Upper lobe of right lung (tissue), 1 donor: ENCODE measurements at regions not wholly inside any gene's neighbourhood (a gene's known extent, or its start where the extent isn't known, plus 50 kb on each side); places are given as distances from the start of the nearest gene placed in this dataset.
"Not testable (repeated sequence)": the region's sequence is repeated elsewhere in the genome, so short reads cannot be mapped to it uniquely, and the experiment has no call there.

Experiments
- ATAC-seq: fragments of 200-7000 bp; cut with Tn5 transposase; one replicate; pipeline ENCODE4 v1.9.1; 2020; ENCODE audit warnings: mild to moderate bottlenecking, moderate library complexity
- DNase-seq: peaks from one replicate; pipeline ENCODE4 v3.0.0-alpha.2; 2020
- H3K27ac ChIP-seq: fragments of 200-600 bp; one replicate; pipeline ENCODE4 v1.8.0; 2022
- H3K27me3 ChIP-seq: fragments of 200-600 bp; one replicate; pipeline ENCODE4 v1.8.0; 2022; ENCODE audit warnings: mild to moderate bottlenecking
- H3K36me3 ChIP-seq: fragments of 200-600 bp; one replicate; pipeline ENCODE4 v1.8.0; 2022
- H3K4me1 ChIP-seq: fragments of 200-600 bp; one replicate; pipeline ENCODE4 v1.8.0; 2022
- H3K4me3 ChIP-seq: fragments of 200-600 bp; one replicate; pipeline ENCODE4 v1.8.0; 2022; ENCODE audit warnings: mild to moderate bottlenecking
- H3K9me3 ChIP-seq: fragments of 200-600 bp; one replicate; pipeline ENCODE4 v1.8.0; 2022
- intact Hi-C: fragments of 100-400 bp; cut with DNase I; formaldehyde crosslinking; loops from one replicate; pipeline ENCODE4 v1.11.0; 2022
- TF ChIP-seq, protein P1 (sequence below): fragments of 200-600 bp; IDR thresholded peaks from one replicate; pipeline ENCODE4 v1.8.0; 2022; ENCODE audit warnings: antibody characterized with exemption
- donor health status: DM: no; HTN: yes; CAD: no; lungs with severe emphysema.

GRCh38 chr5:126023994-126024441 lies 399.2 kb upstream of the GRAMD2B start:
- Histone ChIP-seq H3K27me3 (no peaks in the 10 kb centered on the region), H3K4me3 (no peak overlapping the region), H3K9me3 (peaks cover 9% of the 10 kb centered on the region), H3K36me3 (no peaks in the 10 kb centered on the region), H3K4me1 (no peaks in the 10 kb centered on the region), H3K27ac (no peak overlapping the region)
- intact Hi-C loops: no loop called here
- ATAC-seq (no peak), DNase-seq (no peak)
- TF ChIP-seq, protein P1, sequence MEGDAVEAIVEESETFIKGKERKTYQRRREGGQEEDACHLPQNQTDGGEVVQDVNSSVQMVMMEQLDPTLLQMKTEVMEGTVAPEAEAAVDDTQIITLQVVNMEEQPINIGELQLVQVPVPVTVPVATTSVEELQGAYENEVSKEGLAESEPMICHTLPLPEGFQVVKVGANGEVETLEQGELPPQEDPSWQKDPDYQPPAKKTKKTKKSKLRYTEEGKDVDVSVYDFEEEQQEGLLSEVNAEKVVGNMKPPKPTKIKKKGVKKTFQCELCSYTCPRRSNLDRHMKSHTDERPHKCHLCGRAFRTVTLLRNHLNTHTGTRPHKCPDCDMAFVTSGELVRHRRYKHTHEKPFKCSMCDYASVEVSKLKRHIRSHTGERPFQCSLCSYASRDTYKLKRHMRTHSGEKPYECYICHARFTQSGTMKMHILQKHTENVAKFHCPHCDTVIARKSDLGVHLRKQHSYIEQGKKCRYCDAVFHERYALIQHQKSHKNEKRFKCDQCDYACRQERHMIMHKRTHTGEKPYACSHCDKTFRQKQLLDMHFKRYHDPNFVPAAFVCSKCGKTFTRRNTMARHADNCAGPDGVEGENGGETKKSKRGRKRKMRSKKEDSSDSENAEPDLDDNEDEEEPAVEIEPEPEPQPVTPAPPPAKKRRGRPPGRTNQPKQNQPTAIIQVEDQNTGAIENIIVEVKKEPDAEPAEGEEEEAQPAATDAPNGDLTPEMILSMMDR: no peak

GRCh38 chr5:126027149-126027548 lies 396.1 kb upstream of the GRAMD2B start:
- intact Hi-C loops: no loop called here
- H3K4me1 ChIP-seq: no peaks in the 10 kb centered on the region
- DNase-seq (no peak), ATAC-seq (peak; percentile 41)
- H3K27ac ChIP-seq: no peak overlapping the region
- TF ChIP-seq, protein P1: no peak
- H3K27me3 ChIP-seq: no peaks in the 10 kb centered on the region
- H3K9me3 ChIP-seq: peaks cover 18% of the 10 kb centered on the region
- H3K4me3 ChIP-seq: no peak overlapping the region
- H3K36me3 ChIP-seq: no peaks in the 10 kb centered on the region

DNA sequence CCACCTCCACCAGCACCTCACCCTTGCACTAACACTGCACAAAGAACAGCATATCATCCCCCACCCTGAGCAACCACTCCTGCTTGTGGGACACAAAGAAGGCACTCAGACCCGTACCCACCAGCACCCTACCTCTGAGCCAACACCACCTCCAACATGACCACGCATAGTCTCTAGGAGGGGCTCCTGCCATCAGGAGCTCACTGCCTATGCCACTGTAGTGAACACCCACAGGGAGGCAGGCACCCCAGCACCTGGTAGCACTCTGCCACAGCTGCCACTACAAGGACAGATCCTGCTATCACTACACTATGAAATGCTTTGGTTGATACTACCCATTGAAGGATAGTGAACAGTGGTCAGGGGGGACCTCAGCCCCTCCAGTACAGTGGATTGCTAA lies 395.6 kb upstream of the GRAMD2B start:
- peak; percentile 43 for ATAC-seq
- Histone ChIP-seq H3K4me1 (no peaks in the 10 kb centered on the region), H3K27me3 (no peaks in the 10 kb centered on the region), H3K27ac (no peak overlapping the region), H3K4me3 (no peak overlapping the region), H3K36me3 (no peaks in the 10 kb centered on the region), H3K9me3 (peaks cover 18% of the 10 kb centered on the region)
- intact Hi-C loops: no loop called here
- DNase-seq: no peak
- TF ChIP-seq, protein P1: no peak

- no peak overlapping the region for H3K27ac ChIP-seq
- TF ChIP-seq, protein P1: no peak
Observed at GRCh38 chr5:126028336-126028735, 394.9 kb upstream of the GRAMD2B start.

GRCh38 chr5:126029282-126029681 lies 393.9 kb upstream of the GRAMD2B start:
- DNase-seq, H3K27me3 ChIP-seq, H3K4me3 ChIP-seq, intact Hi-C loops, H3K36me3 ChIP-seq, H3K27ac ChIP-seq, H3K4me1 ChIP-seq, ATAC-seq: not testable (repeated sequence)
- H3K9me3 ChIP-seq: peaks cover 18% of the 10 kb centered on the region

More at GRCh38 chr5:126028336-126028735, 394.9 kb upstream of the GRAMD2B start:
- intact Hi-C loops: no loop called here
- Histone ChIP-seq H3K27me3 (no peaks in the 10 kb centered on the region), H3K4me1 (no peaks in the 10 kb centered on the region), H3K36me3 (no peaks in the 10 kb centered on the region), H3K9me3 (peaks cover 18% of the 10 kb centered on the region), H3K4me3 (no peak overlapping the region)
- no peak for ATAC-seq
- no peak for DNase-seq

DNA sequence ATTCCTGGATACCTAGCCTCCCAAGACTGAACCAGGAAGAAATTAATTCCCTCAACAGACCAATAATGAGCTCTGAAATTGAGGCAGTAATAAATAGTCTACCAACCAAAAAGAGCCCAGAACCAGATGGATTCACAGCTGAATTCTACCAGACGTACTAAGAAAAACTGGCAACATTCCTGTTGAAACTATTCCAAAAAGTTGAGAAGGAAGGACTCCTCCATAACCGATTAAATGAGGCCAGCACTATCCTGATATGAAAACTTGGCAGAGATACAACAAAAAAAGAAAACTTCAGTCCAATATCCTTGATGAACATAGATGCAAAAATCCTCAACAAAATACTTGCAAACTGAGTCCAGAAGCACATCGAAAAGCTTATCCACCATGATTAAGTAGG lies 392.5 kb upstream of the GRAMD2B start:
- Histone ChIP-seq H3K4me1 (no peaks in the 10 kb centered on the region), H3K4me3 (no peak overlapping the region), H3K27me3 (no peaks in the 10 kb centered on the region), H3K36me3 (no peaks in the 10 kb centered on the region), H3K9me3 (peaks cover 18% of the 10 kb centered on the region), H3K27ac (no peak overlapping the region)
- DNase-seq (no peak), ATAC-seq (no peak)
- intact Hi-C loops: no loop called here
- TF ChIP-seq, protein P1: no peak
